ENCODE measurements at regions not wholly inside any gene's neighbourhood (a gene's known extent, or its start where the extent isn't known, plus 50 kb on each side); places are given as distances from the start of the nearest gene placed in this dataset.

GRCh38 chr2:142542431-142542910, 335.0 kb upstream of the KYNU start:
- TF ChIP-seq CTCF (conservative IDR thresholded peaks at IDR 0.05 in 1 of 2, IDR thresholded peaks at IDR 0.05 in 1 of 2; ENCODE audit: low read depth in 1 of 2, low read length in 2 of 2) (no peak), EZH2 (IDR thresholded peaks at IDR 0.05; ENCODE audit: low read length, missing control alignments) (no peak)
